B cell (primary cell): ENCODE measurements at regions not wholly inside any gene's neighbourhood (a gene's known extent, or its start where the extent isn't known, plus 50 kb on each side); places are given as distances from the start of the nearest gene placed in this dataset.

Experiments
- CTCF ChIP-seq: fragments of 200-600 bp; IDR thresholded peaks from one replicate; pipeline ENCODE4 v1.8.0; 2022; ENCODE audit warnings: antibody characterized with exemption, mild to moderate bottlenecking
- EZH2 ChIP-seq: IDR thresholded peaks from 2 replicates; pipeline ENCODE4 v1.6.1; 2012; ENCODE audit warnings: borderline replicate concordance, low read depth, mild to moderate bottlenecking, moderate library complexity, low read length; ENCODE audit not compliant: insufficient read depth, poor library complexity, severe bottlenecking

DNA sequence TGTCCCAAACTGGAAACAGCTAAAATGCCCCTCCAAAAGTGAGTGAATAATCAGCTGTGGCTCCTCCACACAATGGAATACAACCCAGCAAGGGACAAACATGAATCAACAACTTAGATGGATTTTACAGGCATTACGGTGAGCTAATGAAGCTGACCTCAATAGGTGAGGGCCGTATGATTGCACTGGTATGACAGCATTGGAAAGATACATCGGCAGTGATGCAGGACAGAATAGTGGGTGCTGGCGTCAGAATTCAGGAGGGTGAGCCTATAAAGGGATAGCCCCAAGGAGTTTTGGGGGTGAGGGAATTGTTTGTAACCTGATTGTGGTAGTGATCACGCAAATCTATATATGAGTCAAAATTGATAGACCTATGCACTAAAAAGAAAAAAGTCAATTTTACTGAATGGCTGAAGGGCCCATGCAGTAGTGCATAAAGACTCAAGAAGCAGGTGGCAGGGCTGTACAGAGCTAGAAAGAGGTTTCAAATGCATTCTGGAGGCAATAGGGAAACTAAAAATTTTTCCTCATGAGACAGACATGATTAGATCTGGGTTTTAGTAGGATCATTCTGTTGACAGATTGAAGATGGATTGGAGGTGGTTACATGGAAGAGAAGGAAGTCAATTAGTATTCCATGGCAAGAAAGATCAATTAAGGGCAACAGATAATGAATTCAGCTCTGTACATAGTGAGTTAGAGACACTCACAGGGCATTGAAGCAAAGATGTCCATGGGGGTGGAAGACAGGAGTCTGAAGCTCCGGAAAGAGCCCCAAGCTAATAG lies 90.8 kb downstream of the IRS2 start:
- TF ChIP-seq EZH2 (no peak), CTCF (no peak)
